Neural progenitor cell (in vitro differentiated cells): ENCODE measurements at regions not wholly inside any gene's neighbourhood (a gene's known extent, or its start where the extent isn't known, plus 50 kb on each side); places are given as distances from the start of the nearest gene placed in this dataset.

Source experiments
- DNase-seq: peaks from one replicate; pipeline ENCODE4 v3.0.0-alpha.2; 2016; ENCODE audit warnings: low spot score
- H2AFZ ChIP-seq: fragments of 200-600 bp; sonication (generic); replicated peaks from 2 replicates; pipeline ENCODE4 v1.6.1; 2016; ENCODE audit warnings: antibody characterized with exemption
- H3F3A ChIP-seq: fragments of 200-600 bp; sonication (generic); 2 replicates; pipeline ENCODE4 v1.6.1; 2016; ENCODE audit warnings: antibody characterized with exemption, low read depth
- H3K27ac ChIP-seq: fragments of 200-600 bp; sonication (generic); 2 replicates; pipeline ENCODE4 v1.5.1; 2016; ENCODE audit warnings: mild to moderate bottlenecking
- H3K27me3 ChIP-seq: fragments of 200-600 bp; sonication (generic); 2 replicates; pipeline ENCODE4 v1.6.1; 2016; ENCODE audit warnings: mild to moderate bottlenecking, moderate library complexity
- H3K36me3 ChIP-seq: fragments of 200-600 bp; sonication (generic); 2 replicates; pipeline ENCODE4 v1.5.1; 2016
- H3K4me1 ChIP-seq: fragments of 200-600 bp; sonication (generic); 2 replicates; pipeline ENCODE4 v1.6.1; 2016; ENCODE audit warnings: mixed run types
- H3K4me2 ChIP-seq: fragments of 200-600 bp; sonication (generic); 2 replicates; pipeline ENCODE4 v1.6.1; 2016
- H3K4me3 ChIP-seq: fragments of 200-600 bp; sonication (generic); 2 replicates; pipeline ENCODE4 v1.5.1; 2016
- H3K79me2 ChIP-seq: fragments of 200-600 bp; sonication (generic); 2 replicates; pipeline ENCODE4 v1.6.1; 2016; ENCODE audit warnings: low read depth
- H3K9ac ChIP-seq: fragments of 200-600 bp; sonication (generic); 2 replicates; pipeline ENCODE4 v1.6.1; 2016
- H3K9me3 ChIP-seq: fragments of 200-600 bp; sonication (generic); 2 replicates; pipeline ENCODE4 v1.5.1; 2016; ENCODE audit warnings: low read depth
- H4K20me1 ChIP-seq: fragments of 200-600 bp; sonication (generic); 2 replicates; pipeline ENCODE4 v1.6.1; 2016; ENCODE audit warnings: low read depth
- H3K27ac Mint-ChIP-seq: 3 replicates; pipeline ENCODE4 v1.8.0; 2021; ENCODE audit warnings: mixed read lengths
- H3K27me3 Mint-ChIP-seq: 2 replicates; pipeline ENCODE4 v1.8.0; 2022; ENCODE audit warnings: low read depth, mild to moderate bottlenecking, inconsistent platforms, moderate library complexity, mixed read lengths; ENCODE audit not compliant: insufficient read depth
- H3K36me3 Mint-ChIP-seq: 3 replicates; pipeline ENCODE4 v1.8.0; 2021; ENCODE audit warnings: mixed read lengths
- H3K4me1 Mint-ChIP-seq: 3 replicates; pipeline ENCODE4 v1.8.0; 2021; ENCODE audit warnings: mixed read lengths
- H3K4me3 Mint-ChIP-seq: 3 replicates; pipeline ENCODE4 v1.8.0; 2021; ENCODE audit warnings: mild to moderate bottlenecking, moderate library complexity, mixed read lengths
- H3K9me3 Mint-ChIP-seq: 3 replicates; pipeline ENCODE4 v1.8.0; 2020; ENCODE audit warnings: mixed read lengths
- EZH2 ChIP-seq: fragments of 200-600 bp; sonication (generic); IDR thresholded peaks from 2 replicates; pipeline ENCODE4 v1.6.1; 2017; ENCODE audit warnings: antibody characterized with exemption, mild to moderate bottlenecking, moderate library complexity
- EZH2phosphoT487 ChIP-seq: fragments of 200-600 bp; sonication (generic); IDR thresholded peaks from 2 replicates; pipeline ENCODE4 v1.6.1; 2017; ENCODE audit warnings: antibody characterized with exemption
- TF ChIP-seq, protein P1 (sequence below): fragments of 200-600 bp; sonication (generic); IDR thresholded peaks from 2 replicates; pipeline ENCODE4 v1.5.1; 2017; ENCODE audit warnings: antibody characterized with exemption, mild to moderate bottlenecking

DNA sequence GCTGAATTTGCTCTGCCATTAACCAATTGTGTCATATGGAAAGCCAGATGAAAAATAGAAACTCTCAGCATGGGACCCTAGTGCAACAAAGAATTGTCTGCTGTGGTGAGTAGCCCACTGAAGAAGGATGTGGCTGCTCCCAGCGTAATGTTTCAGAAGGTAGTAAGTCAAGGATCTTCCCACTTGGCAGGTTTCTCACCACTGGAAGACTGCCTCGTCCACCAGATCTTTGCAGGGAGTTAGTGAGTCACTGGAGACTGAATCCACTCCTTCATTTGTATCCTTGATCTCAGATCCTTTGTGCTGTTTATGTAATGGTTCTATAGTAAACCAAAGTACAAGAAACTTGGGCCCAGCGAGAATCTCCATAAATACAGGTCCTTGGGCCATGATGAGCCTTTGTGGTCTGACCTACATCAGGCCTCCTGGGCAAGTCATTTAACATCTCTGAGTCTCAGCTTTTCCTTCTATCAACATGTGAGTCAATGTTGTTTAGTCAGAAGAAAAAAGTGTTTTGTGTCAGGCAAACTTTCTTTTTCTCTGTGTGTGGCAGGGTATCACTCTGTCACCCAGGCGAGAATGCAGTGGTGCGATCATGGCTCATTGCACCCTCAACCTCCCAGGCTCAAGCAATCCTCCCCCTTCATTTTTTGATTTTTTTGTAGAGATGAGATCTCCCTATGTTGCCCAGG lies 78.0 kb upstream of the CCDC160 start:
- no peaks in the 10 kb centered on the region for H3K79me2 ChIP-seq
- H3K4me3 Mint-ChIP-seq, result peak overlapping the region; percentile 25
- H3K4me1 Mint-ChIP-seq, result peaks cover 41% of the 10 kb centered on the region
- H3K4me1 ChIP-seq, result no peaks in the 10 kb centered on the region
- H3K9me3 ChIP-seq, result peaks cover 4% of the 10 kb centered on the region
- H4K20me1 ChIP-seq, result no peaks in the 10 kb centered on the region
- H3K27ac Mint-ChIP-seq, result peak overlapping the region; percentile 38
- peaks cover 2% of the 10 kb centered on the region for H3K27me3 Mint-ChIP-seq
- no peak overlapping the region for H3K9ac ChIP-seq
- no peaks in the 10 kb centered on the region for H3K9me3 Mint-ChIP-seq
- no peak overlapping the region for H2AFZ ChIP-seq
- H3K27me3 ChIP-seq, result no peaks in the 10 kb centered on the region
- H3F3A ChIP-seq, result peaks cover 7% of the 10 kb centered on the region
- no peak for DNase-seq
- H3K4me3 ChIP-seq, result no peak overlapping the region
- no peaks in the 10 kb centered on the region for H3K36me3 Mint-ChIP-seq
- H3K27ac ChIP-seq, result no peak overlapping the region
- H3K36me3 ChIP-seq, result no peaks in the 10 kb centered on the region
- TF ChIP-seq, protein P1, sequence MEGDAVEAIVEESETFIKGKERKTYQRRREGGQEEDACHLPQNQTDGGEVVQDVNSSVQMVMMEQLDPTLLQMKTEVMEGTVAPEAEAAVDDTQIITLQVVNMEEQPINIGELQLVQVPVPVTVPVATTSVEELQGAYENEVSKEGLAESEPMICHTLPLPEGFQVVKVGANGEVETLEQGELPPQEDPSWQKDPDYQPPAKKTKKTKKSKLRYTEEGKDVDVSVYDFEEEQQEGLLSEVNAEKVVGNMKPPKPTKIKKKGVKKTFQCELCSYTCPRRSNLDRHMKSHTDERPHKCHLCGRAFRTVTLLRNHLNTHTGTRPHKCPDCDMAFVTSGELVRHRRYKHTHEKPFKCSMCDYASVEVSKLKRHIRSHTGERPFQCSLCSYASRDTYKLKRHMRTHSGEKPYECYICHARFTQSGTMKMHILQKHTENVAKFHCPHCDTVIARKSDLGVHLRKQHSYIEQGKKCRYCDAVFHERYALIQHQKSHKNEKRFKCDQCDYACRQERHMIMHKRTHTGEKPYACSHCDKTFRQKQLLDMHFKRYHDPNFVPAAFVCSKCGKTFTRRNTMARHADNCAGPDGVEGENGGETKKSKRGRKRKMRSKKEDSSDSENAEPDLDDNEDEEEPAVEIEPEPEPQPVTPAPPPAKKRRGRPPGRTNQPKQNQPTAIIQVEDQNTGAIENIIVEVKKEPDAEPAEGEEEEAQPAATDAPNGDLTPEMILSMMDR, result no peak
- H3K4me2 ChIP-seq, result no peak overlapping the region

DNA sequence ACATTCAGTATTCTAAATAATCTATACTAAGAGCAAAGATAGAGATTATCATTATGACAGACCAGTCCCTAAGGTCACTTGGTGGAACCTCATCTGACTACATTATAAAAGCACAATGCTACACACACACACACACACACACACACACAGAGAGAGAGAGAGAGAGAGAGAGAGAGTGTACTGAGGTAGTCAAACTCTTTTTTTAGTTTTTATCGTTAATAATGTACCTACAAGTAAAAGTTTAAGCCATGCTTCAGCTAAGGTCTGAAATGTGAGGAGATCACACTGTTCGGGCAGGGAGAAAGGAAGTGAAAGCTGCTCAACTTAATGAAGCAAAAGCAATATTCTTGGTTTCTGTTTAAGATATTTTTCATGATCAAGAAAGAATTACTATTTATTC lies 75.8 kb upstream of the CCDC160 start:
- no peak overlapping the region for H3K4me3 Mint-ChIP-seq
- H3K27me3 Mint-ChIP-seq, result peaks cover 2% of the 10 kb centered on the region
- H3K36me3 Mint-ChIP-seq, result peaks cover 2% of the 10 kb centered on the region
- H3K79me2 ChIP-seq, result no peaks in the 10 kb centered on the region
- no peaks in the 10 kb centered on the region for H3K9me3 ChIP-seq
- no peaks in the 10 kb centered on the region for H3K36me3 ChIP-seq
- H4K20me1 ChIP-seq, result no peaks in the 10 kb centered on the region
- no peaks in the 10 kb centered on the region for H3K4me1 ChIP-seq
- no peak overlapping the region for H3K4me2 ChIP-seq
- no peak overlapping the region for H2AFZ ChIP-seq
- no peak for DNase-seq
- peaks cover 39% of the 10 kb centered on the region for H3K4me1 Mint-ChIP-seq
- H3K9ac ChIP-seq, result no peak overlapping the region
- H3K27me3 ChIP-seq, result no peaks in the 10 kb centered on the region
- H3K27ac Mint-ChIP-seq, result peak overlapping the region; percentile 4
- H3K27ac ChIP-seq, result no peak overlapping the region
- H3K4me3 ChIP-seq, result no peak overlapping the region
- TF ChIP-seq EZH2phosphoT487, result no peak
- peaks cover 14% of the 10 kb centered on the region for H3F3A ChIP-seq
- H3K9me3 Mint-ChIP-seq, result no peaks in the 10 kb centered on the region

DNA sequence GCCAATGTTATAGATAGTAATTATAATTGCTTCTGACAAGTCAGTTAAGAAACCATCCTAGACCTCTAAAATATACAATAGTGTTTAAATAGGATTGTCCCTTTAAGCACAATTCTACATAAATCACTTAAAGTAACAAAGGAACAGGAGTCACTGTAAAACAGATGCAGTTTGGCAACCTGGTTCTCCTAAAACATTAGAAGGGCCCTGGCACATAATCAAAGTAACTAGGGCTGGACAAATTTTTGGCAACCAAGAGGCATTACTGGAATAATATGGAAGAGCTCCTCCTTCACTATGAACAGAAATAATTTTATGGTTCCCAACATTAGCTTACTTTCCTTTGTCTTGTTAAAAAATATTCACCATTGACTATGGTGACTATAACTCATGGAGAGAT lies 75.0 kb upstream of the CCDC160 start:
- no peaks in the 10 kb centered on the region for H3K9me3 ChIP-seq
- Mint-ChIP-seq H3K27me3 (peaks cover 2% of the 10 kb centered on the region), H3K4me3 (no peak overlapping the region), H3K4me1 (peaks cover 35% of the 10 kb centered on the region), H3K27ac (no peak overlapping the region), H3K9me3 (no peaks in the 10 kb centered on the region), H3K36me3 (peaks cover 8% of the 10 kb centered on the region)
- no peak overlapping the region for H3K9ac ChIP-seq
- no peaks in the 10 kb centered on the region for H3K79me2 ChIP-seq
- no peak overlapping the region for H3K27ac ChIP-seq
- H3K4me2 ChIP-seq, result no peak overlapping the region
- H4K20me1 ChIP-seq, result no peaks in the 10 kb centered on the region
- H3K27me3 ChIP-seq, result no peaks in the 10 kb centered on the region
- no peak for DNase-seq
- H3K36me3 ChIP-seq, result no peaks in the 10 kb centered on the region
- no peak overlapping the region for H3K4me3 ChIP-seq
- peaks cover 16% of the 10 kb centered on the region for H3F3A ChIP-seq
- TF ChIP-seq, protein P1, result no peak
- TF ChIP-seq EZH2phosphoT487 (no peak), EZH2 (no peak)
- no peaks in the 10 kb centered on the region for H3K4me1 ChIP-seq
- H2AFZ ChIP-seq, result no peak overlapping the region

DNA sequence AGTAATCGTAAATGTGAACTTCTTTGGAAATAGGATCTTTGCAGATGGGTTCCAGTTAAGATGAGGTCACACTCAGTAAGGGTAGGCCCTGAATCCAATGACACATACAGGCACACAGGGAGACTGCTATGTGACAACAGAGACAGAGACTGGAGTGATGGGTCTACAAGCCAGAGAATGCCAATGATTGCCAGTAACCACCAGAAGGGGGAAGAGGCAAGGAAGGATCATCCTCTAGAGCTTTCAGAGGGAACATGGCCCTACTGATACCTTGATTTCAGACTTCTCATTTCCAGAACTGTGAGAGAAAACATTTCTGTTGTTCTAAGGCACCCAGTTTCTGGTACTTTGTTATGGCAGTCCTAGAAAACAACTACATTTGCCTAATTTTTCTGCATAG lies 73.1 kb upstream of the CCDC160 start:
- Histone ChIP-seq H3K27ac (no peak overlapping the region), H2AFZ (no peak overlapping the region), H3K4me1 (peaks cover 4% of the 10 kb centered on the region), H3K4me2 (no peak overlapping the region), H3K9me3 (no peaks in the 10 kb centered on the region), H3F3A (peaks cover 34% of the 10 kb centered on the region), H3K36me3 (peaks cover 4% of the 10 kb centered on the region), H3K27me3 (no peaks in the 10 kb centered on the region), H3K4me3 (no peak overlapping the region), H3K9ac (no peak overlapping the region), H4K20me1 (peaks cover 15% of the 10 kb centered on the region), H3K79me2 (peaks cover 4% of the 10 kb centered on the region)
- no peak overlapping the region for H3K27ac Mint-ChIP-seq
- no peak for TF ChIP-seq EZH2phosphoT487
- TF ChIP-seq, protein P1, result no peak
- TF ChIP-seq EZH2, result no peak
- peaks cover 2% of the 10 kb centered on the region for H3K27me3 Mint-ChIP-seq
- H3K4me3 Mint-ChIP-seq, result no peak overlapping the region
- H3K9me3 Mint-ChIP-seq, result no peaks in the 10 kb centered on the region
- DNase-seq, result no peak
- H3K4me1 Mint-ChIP-seq, result peaks cover 41% of the 10 kb centered on the region
- H3K36me3 Mint-ChIP-seq, result peaks cover 17% of the 10 kb centered on the region
